ENCODE measurements at regions not wholly inside any gene's neighbourhood (a gene's known extent, or its start where the extent isn't known, plus 50 kb on each side); places are given as distances from the start of the nearest gene placed in this dataset.
A peak's percentile ranks its signal among the peaks of the same experiment; 100 is the strongest.
"Not testable (repeated sequence)": the region's sequence is repeated elsewhere in the genome, so short reads cannot be mapped to it uniquely, and the experiment has no call there.

- FAIRE-seq (no peak), DNase-seq (no peak)
- 57 to 80% (median 64%) methylated on average over 2 of the region's 2 CpGs for WGBS, 3 donors
- peak overlapping the region in 1 of 3 donors; percentile 49 for H3K27ac ChIP-seq (ENCODE audit: low read depth in 1 of 3, low read length in 2 of 3)
- peaks cover 0 to 9% of the 10 kb centered on the region in 2 donors for H3K9me3 ChIP-seq (ENCODE audit: control insufficient read depth in 2 of 2, insufficient read depth in 1 of 2, low read depth in 1 of 2, low read length in 1 of 2)
- no peaks in the 10 kb centered on the region for H3K27me3 ChIP-seq (ENCODE audit: control insufficient read depth in 3 of 3, insufficient read depth in 3 of 3, low read length in 3 of 3)
- H3K4me1 ChIP-seq (ENCODE audit: control insufficient read depth in 3 of 3, insufficient read depth in 2 of 3, low read depth in 1 of 3, low read length in 2 of 3), result no peaks in the 10 kb centered on the region
- peaks cover 0 to 13% (median 0%) of the 10 kb centered on the region in 3 donors for H3K36me3 ChIP-seq (ENCODE audit: control insufficient read depth in 3 of 3, insufficient read depth in 2 of 3, low read depth in 1 of 3, low read length in 3 of 3)
- no peak overlapping the region for H3K4me3 ChIP-seq (ENCODE audit: low read depth in 1 of 3, low read length in 3 of 3)
Observed at GRCh38 chr2:54053830-54054229, 61.6 kb upstream of the ACYP2 start.

- Histone ChIP-seq H3K27me3 (ENCODE audit: control insufficient read depth in 3 of 3, insufficient read depth in 3 of 3, low read length in 3 of 3) (no peaks in the 10 kb centered on the region), H3K4me1 (ENCODE audit: control insufficient read depth in 3 of 3, insufficient read depth in 2 of 3, low read depth in 1 of 3, low read length in 2 of 3) (no peaks in the 10 kb centered on the region), H3K4me3 (ENCODE audit: low read depth in 1 of 3, low read length in 3 of 3) (no peak overlapping the region), H3K9me3 (ENCODE audit: control insufficient read depth in 2 of 2, insufficient read depth in 1 of 2, low read depth in 1 of 2, low read length in 1 of 2) (peaks cover 0 to 6% of the 10 kb centered on the region in 2 donors), H3K27ac (ENCODE audit: low read depth in 1 of 3, low read length in 2 of 3) (peak overlapping the region in 2 of 3 donors; percentile 2 to 25), H3K36me3 (ENCODE audit: control insufficient read depth in 3 of 3, insufficient read depth in 2 of 3, low read depth in 1 of 3, low read length in 3 of 3) (peaks cover 0 to 13% (median 0%) of the 10 kb centered on the region in 3 donors)
- WGBS, 3 donors, result 95 to 98% (median 96%) methylated on average over 4 of the region's 4 CpGs
- FAIRE-seq (no peak), DNase-seq (no peak)
Observed at GRCh38 chr2:54052825-54053718, 62.3 kb upstream of the ACYP2 start.

GRCh38 chr2:54050445-54050844 lies 65.0 kb upstream of the ACYP2 start:
- no peaks in the 10 kb centered on the region for H3K27me3 ChIP-seq (ENCODE audit: control insufficient read depth in 3 of 3, insufficient read depth in 3 of 3, low read length in 3 of 3)
- DNase-seq (no peak), FAIRE-seq (no peak)
- H3K4me1 ChIP-seq (ENCODE audit: control insufficient read depth in 3 of 3, insufficient read depth in 2 of 3, low read depth in 1 of 3, low read length in 2 of 3), result no peaks in the 10 kb centered on the region
- WGBS, 3 donors, result 77 to 98% (median 94%) methylated on average over 2 of the region's 2 CpGs
- no peak overlapping the region for H3K27ac ChIP-seq (ENCODE audit: low read depth in 1 of 3, low read length in 2 of 3)
- H3K4me3 ChIP-seq (ENCODE audit: low read depth in 1 of 3, low read length in 3 of 3), result no peak overlapping the region
- H3K36me3 ChIP-seq (ENCODE audit: control insufficient read depth in 3 of 3, insufficient read depth in 2 of 3, low read depth in 1 of 3, low read length in 3 of 3), result peaks cover 0 to 13% (median 0%) of the 10 kb centered on the region in 3 donors
- peaks cover 0 to 10% of the 10 kb centered on the region in 2 donors for H3K9me3 ChIP-seq (ENCODE audit: control insufficient read depth in 2 of 2, insufficient read depth in 1 of 2, low read depth in 1 of 2, low read length in 1 of 2)

GRCh38 chr2:54049365-54049764 lies 66.0 kb upstream of the ACYP2 start:
- H3K27ac ChIP-seq (ENCODE audit: low read depth in 1 of 3, low read length in 2 of 3), result no peak overlapping the region
- peaks cover 0 to 13% (median 0%) of the 10 kb centered on the region in 3 donors for H3K36me3 ChIP-seq (ENCODE audit: control insufficient read depth in 3 of 3, insufficient read depth in 2 of 3, low read depth in 1 of 3, low read length in 3 of 3)
- no peak for FAIRE-seq
- H3K27me3 ChIP-seq (ENCODE audit: control insufficient read depth in 3 of 3, insufficient read depth in 3 of 3, low read length in 3 of 3), result no peaks in the 10 kb centered on the region
- DNase-seq, result no peak
- no peaks in the 10 kb centered on the region for H3K4me1 ChIP-seq (ENCODE audit: control insufficient read depth in 3 of 3, insufficient read depth in 2 of 3, low read depth in 1 of 3, low read length in 2 of 3)
- no peak overlapping the region for H3K4me3 ChIP-seq (ENCODE audit: low read depth in 1 of 3, low read length in 3 of 3)
- peaks cover 0 to 15% of the 10 kb centered on the region in 2 donors for H3K9me3 ChIP-seq (ENCODE audit: control insufficient read depth in 2 of 2, insufficient read depth in 1 of 2, low read depth in 1 of 2, low read length in 1 of 2)
- WGBS, 3 donors, result 75 to 94% (median 91%) methylated on average over 1 of the region's 1 CpG

GRCh38 chr2:54048896-54049295 lies 66.5 kb upstream of the ACYP2 start:
- H3K27me3 ChIP-seq (ENCODE audit: control insufficient read depth in 3 of 3, insufficient read depth in 3 of 3, low read length in 3 of 3); H3K4me3 ChIP-seq (ENCODE audit: low read depth in 1 of 3, low read length in 3 of 3); FAIRE-seq; DNase-seq; H3K27ac ChIP-seq (ENCODE audit: low read depth in 1 of 3, low read length in 2 of 3); H3K4me1 ChIP-seq (ENCODE audit: control insufficient read depth in 3 of 3, insufficient read depth in 2 of 3, low read depth in 1 of 3, low read length in 2 of 3): not testable (repeated sequence)
- peaks cover 0 to 15% of the 10 kb centered on the region in 2 donors for H3K9me3 ChIP-seq (ENCODE audit: control insufficient read depth in 2 of 2, insufficient read depth in 1 of 2, low read depth in 1 of 2, low read length in 1 of 2)
- peaks cover 0 to 13% (median 0%) of the 10 kb centered on the region in 3 donors for H3K36me3 ChIP-seq (ENCODE audit: control insufficient read depth in 3 of 3, insufficient read depth in 2 of 3, low read depth in 1 of 3, low read length in 3 of 3)
- 86 to 89% (median 88%) methylated on average over 7 of the region's 7 CpGs for WGBS, 3 donors

GRCh38 chr2:54048117-54048785 lies 67.2 kb upstream of the ACYP2 start:
- 93 to 100% (median 97%) methylated on average over 2 of the region's 2 CpGs for WGBS, 3 donors
- FAIRE-seq, result no peak
- Histone ChIP-seq H3K36me3 (ENCODE audit: control insufficient read depth in 3 of 3, insufficient read depth in 2 of 3, low read depth in 1 of 3, low read length in 3 of 3) (peaks cover 0 to 10% (median 0%) of the 10 kb centered on the region in 3 donors), H3K9me3 (ENCODE audit: control insufficient read depth in 2 of 2, insufficient read depth in 1 of 2, low read depth in 1 of 2, low read length in 1 of 2) (peaks cover 0 to 13% of the 10 kb centered on the region in 2 donors), H3K4me3 (ENCODE audit: low read depth in 1 of 3, low read length in 3 of 3) (no peak overlapping the region), H3K27ac (ENCODE audit: low read depth in 1 of 3, low read length in 2 of 3) (no peak overlapping the region), H3K27me3 (ENCODE audit: control insufficient read depth in 3 of 3, insufficient read depth in 3 of 3, low read length in 3 of 3) (no peaks in the 10 kb centered on the region), H3K4me1 (ENCODE audit: control insufficient read depth in 3 of 3, insufficient read depth in 2 of 3, low read depth in 1 of 3, low read length in 2 of 3) (no peaks in the 10 kb centered on the region)
- DNase-seq, result no peak

GRCh38 chr2:54047658-54048057 lies 67.8 kb upstream of the ACYP2 start:
- Histone ChIP-seq H3K36me3 (ENCODE audit: control insufficient read depth in 3 of 3, insufficient read depth in 2 of 3, low read depth in 1 of 3, low read length in 3 of 3) (peaks cover 0 to 7% (median 0%) of the 10 kb centered on the region in 3 donors), H3K9me3 (ENCODE audit: control insufficient read depth in 2 of 2, insufficient read depth in 1 of 2, low read depth in 1 of 2, low read length in 1 of 2) (peaks cover 0 to 9% of the 10 kb centered on the region in 2 donors), H3K4me3 (ENCODE audit: low read depth in 1 of 3, low read length in 3 of 3) (no peak overlapping the region), H3K27me3 (ENCODE audit: control insufficient read depth in 3 of 3, insufficient read depth in 3 of 3, low read length in 3 of 3) (no peaks in the 10 kb centered on the region), H3K4me1 (ENCODE audit: control insufficient read depth in 3 of 3, insufficient read depth in 2 of 3, low read depth in 1 of 3, low read length in 2 of 3) (no peaks in the 10 kb centered on the region), H3K27ac (ENCODE audit: low read depth in 1 of 3, low read length in 2 of 3) (no peak overlapping the region)
- FAIRE-seq, result no peak
- 72 to 91% (median 78%) methylated on average over 3 of the region's 3 CpGs for WGBS, 3 donors
- DNase-seq, result no peak

GRCh38 chr2:54047091-54047490 lies 68.3 kb upstream of the ACYP2 start:
- FAIRE-seq (no peak), DNase-seq (no peak)
- WGBS, 3 donors, result 90 to 96% (median 93%) methylated on average over 4 of the region's 4 CpGs
- H3K27ac ChIP-seq (ENCODE audit: low read depth in 1 of 3, low read length in 2 of 3), result no peak overlapping the region
- peaks cover 0 to 9% of the 10 kb centered on the region in 2 donors for H3K9me3 ChIP-seq (ENCODE audit: control insufficient read depth in 2 of 2, insufficient read depth in 1 of 2, low read depth in 1 of 2, low read length in 1 of 2)
- no peaks in the 10 kb centered on the region for H3K27me3 ChIP-seq (ENCODE audit: control insufficient read depth in 3 of 3, insufficient read depth in 3 of 3, low read length in 3 of 3)
- H3K4me3 ChIP-seq (ENCODE audit: low read depth in 1 of 3, low read length in 3 of 3), result no peak overlapping the region
- no peaks in the 10 kb centered on the region for H3K4me1 ChIP-seq (ENCODE audit: control insufficient read depth in 3 of 3, insufficient read depth in 2 of 3, low read depth in 1 of 3, low read length in 2 of 3)
- peaks cover 0 to 7% (median 0%) of the 10 kb centered on the region in 3 donors for H3K36me3 ChIP-seq (ENCODE audit: control insufficient read depth in 3 of 3, insufficient read depth in 2 of 3, low read depth in 1 of 3, low read length in 3 of 3)
